ENCODE measurements at regions not wholly inside any gene's neighbourhood (a gene's known extent, or its start where the extent isn't known, plus 50 kb on each side); places are given as distances from the start of the nearest gene placed in this dataset.

DNA sequence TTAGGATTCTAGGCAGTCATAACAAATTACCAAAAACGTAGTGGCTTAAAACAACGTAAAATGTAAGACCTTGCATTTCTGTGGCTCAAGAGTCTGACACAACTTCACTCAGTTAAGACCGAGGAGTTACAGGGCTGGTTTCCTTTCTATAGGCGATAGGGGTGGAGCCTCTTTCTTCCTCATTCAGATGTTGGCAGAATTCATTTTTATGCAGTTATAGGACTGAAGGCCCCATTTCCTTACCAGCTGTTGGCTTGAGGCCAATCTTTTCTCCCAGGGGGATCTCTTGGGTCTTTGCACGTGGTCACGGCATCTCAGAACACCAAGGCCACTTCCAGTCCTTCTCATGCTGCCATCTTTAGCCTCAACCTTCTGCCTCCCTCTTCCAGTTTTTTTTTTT, 145.2 kb downstream of the KCNJ2 start:
- no TSS peak for BruUV-seq (replicated peaks)
- H2AFZ ChIP-seq (ENCODE audit: low read depth, low read length) = no peak overlapping the region
- FAIRE-seq (no peak), DNase-seq (ENCODE audit: low read depth, low spot score) (no peak)
- intact Hi-C loops (cut with micrococcal nuclease) = no loop called here
- H3K9me1 ChIP-seq (replicated peaks; ENCODE audit: control insufficient read depth, extremely low read depth, insufficient read depth, low read length) = no peaks in the 10 kb centered on the region
- no peaks in the 10 kb centered on the region for H3K27me3 ChIP-seq (ENCODE audit: control insufficient read depth in 2 of 2, insufficient read depth in 2 of 2, low read length in 2 of 2)
- H3K9ac ChIP-seq (replicated peaks; ENCODE audit: extremely low read depth, insufficient read depth, low read length) = no peak overlapping the region
- ChIA-PET CTCF (interaction anchor here (1.7 kb wide), 1 partner anchor 238 kb away, joined by 3 read pairs; no protein-coding TSS in a partner anchor), POLR2A (no interaction called here)
- no peak overlapping the region for H3K4me2 ChIP-seq (ENCODE audit: insufficient read depth, low read length)
- no peak for TF ChIP-seq POLR2AphosphoS5 (IDR thresholded peaks at IDR 0.05; ENCODE audit: insufficient read depth, low read depth, low read length)
- TF ChIP-seq MYC (IDR thresholded peaks at IDR 0.05; ENCODE audit: low read depth, low read length) = no peak
- H3K36me3 ChIP-seq (ENCODE audit: control insufficient read depth in 2 of 2, extremely low read depth in 1 of 2, insufficient read depth in 2 of 2, low read length in 2 of 2) = no peaks in the 10 kb centered on the region
- H3K27ac ChIP-seq (ENCODE audit: insufficient read depth, low read depth, low read length) = no peak overlapping the region
- dilution Hi-C loops (cut with MboI; ENCODE audit: extremely low pct_ligation_motif_present, low sequenced_read_pairs) = no loop called here
- H3K9me3 ChIP-seq (replicated peaks; ENCODE audit: control insufficient read depth, insufficient read depth, low read length) = no peaks in the 10 kb centered on the region
- no peak overlapping the region for H3K4me3 ChIP-seq (replicated peaks in 1 of 3; ENCODE audit: insufficient read depth in 1 of 3, low read depth in 1 of 3, low read length in 3 of 3)
- H3K4me1 ChIP-seq (ENCODE audit: control insufficient read depth, extremely low read depth, insufficient read depth, low read length) = peaks cover 2% of the 10 kb centered on the region
- H3K79me2 ChIP-seq (ENCODE audit: control insufficient read depth, insufficient read depth, low read length) = no peaks in the 10 kb centered on the region
- H4K20me1 ChIP-seq (replicated peaks; ENCODE audit: control insufficient read depth, extremely low read depth, insufficient read depth, low read length) = no peaks in the 10 kb centered on the region

DNA sequence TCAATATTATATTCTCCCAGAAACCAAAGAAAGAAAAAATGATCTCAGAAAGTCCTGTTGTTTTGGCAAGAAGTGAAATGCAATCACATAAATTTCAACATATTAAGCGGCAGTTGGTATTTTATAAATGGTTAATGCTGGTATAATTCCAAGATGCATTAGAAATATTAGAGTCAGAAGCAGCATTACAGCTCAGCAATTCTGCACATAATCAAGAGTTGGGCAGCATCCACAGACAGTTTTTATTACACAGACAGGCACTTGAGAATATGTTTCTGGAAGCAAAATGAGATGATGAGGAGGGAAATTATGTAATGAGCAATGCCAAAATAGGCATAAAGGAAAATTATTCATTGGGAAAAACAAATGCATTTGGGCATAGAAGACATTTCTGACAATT, 148.1 kb downstream of the KCNJ2 start:
- DNase-seq (ENCODE audit: low read depth, low spot score) = no peak
- intact Hi-C loops (cut with micrococcal nuclease) (no loop called here), dilution Hi-C loops (cut with MboI; ENCODE audit: extremely low pct_ligation_motif_present, low sequenced_read_pairs) (no loop called here)
- BruUV-seq (replicated peaks) = no TSS peak
- Histone ChIP-seq H2AFZ (ENCODE audit: low read depth, low read length) (no peak overlapping the region), H3K9me1 (replicated peaks; ENCODE audit: control insufficient read depth, extremely low read depth, insufficient read depth, low read length) (no peaks in the 10 kb centered on the region), H3K4me1 (ENCODE audit: control insufficient read depth, extremely low read depth, insufficient read depth, low read length) (peaks cover 2% of the 10 kb centered on the region), H3K27ac (ENCODE audit: insufficient read depth, low read depth, low read length) (no peak overlapping the region), H3K27me3 (ENCODE audit: control insufficient read depth in 2 of 2, insufficient read depth in 2 of 2, low read length in 2 of 2) (no peaks in the 10 kb centered on the region), H3K9me3 (replicated peaks; ENCODE audit: control insufficient read depth, insufficient read depth, low read length) (no peaks in the 10 kb centered on the region), H3K36me3 (ENCODE audit: control insufficient read depth in 2 of 2, extremely low read depth in 1 of 2, insufficient read depth in 2 of 2, low read length in 2 of 2) (no peaks in the 10 kb centered on the region), H3K4me2 (ENCODE audit: insufficient read depth, low read length) (no peak overlapping the region), H3K79me2 (ENCODE audit: control insufficient read depth, insufficient read depth, low read length) (no peaks in the 10 kb centered on the region), H3K9ac (replicated peaks; ENCODE audit: extremely low read depth, insufficient read depth, low read length) (no peak overlapping the region), H3K4me3 (replicated peaks in 1 of 3; ENCODE audit: insufficient read depth in 1 of 3, low read depth in 1 of 3, low read length in 3 of 3) (no peak overlapping the region), H4K20me1 (replicated peaks; ENCODE audit: control insufficient read depth, extremely low read depth, insufficient read depth, low read length) (no peaks in the 10 kb centered on the region)
- FAIRE-seq = no peak
- CTCF ChIA-PET = no interaction called here
- POLR2A ChIA-PET = no interaction called here
- TF ChIP-seq, protein P1, sequence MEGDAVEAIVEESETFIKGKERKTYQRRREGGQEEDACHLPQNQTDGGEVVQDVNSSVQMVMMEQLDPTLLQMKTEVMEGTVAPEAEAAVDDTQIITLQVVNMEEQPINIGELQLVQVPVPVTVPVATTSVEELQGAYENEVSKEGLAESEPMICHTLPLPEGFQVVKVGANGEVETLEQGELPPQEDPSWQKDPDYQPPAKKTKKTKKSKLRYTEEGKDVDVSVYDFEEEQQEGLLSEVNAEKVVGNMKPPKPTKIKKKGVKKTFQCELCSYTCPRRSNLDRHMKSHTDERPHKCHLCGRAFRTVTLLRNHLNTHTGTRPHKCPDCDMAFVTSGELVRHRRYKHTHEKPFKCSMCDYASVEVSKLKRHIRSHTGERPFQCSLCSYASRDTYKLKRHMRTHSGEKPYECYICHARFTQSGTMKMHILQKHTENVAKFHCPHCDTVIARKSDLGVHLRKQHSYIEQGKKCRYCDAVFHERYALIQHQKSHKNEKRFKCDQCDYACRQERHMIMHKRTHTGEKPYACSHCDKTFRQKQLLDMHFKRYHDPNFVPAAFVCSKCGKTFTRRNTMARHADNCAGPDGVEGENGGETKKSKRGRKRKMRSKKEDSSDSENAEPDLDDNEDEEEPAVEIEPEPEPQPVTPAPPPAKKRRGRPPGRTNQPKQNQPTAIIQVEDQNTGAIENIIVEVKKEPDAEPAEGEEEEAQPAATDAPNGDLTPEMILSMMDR (IDR thresholded peaks at IDR 0.05; ENCODE audit: extremely low read depth in 1 of 2, insufficient read depth in 1 of 2, low read depth in 1 of 2, low read length in 2 of 2) = no peak
- TF ChIP-seq POLR2AphosphoS5 (IDR thresholded peaks at IDR 0.05; ENCODE audit: insufficient read depth, low read depth, low read length) (no peak), GATA2 (IDR thresholded peaks at IDR 0.05; ENCODE audit: insufficient read depth, insufficient read length, low read depth, low read length) (no peak), MYC (IDR thresholded peaks at IDR 0.05; ENCODE audit: low read depth, low read length) (no peak), POLR2A (IDR thresholded peaks at IDR 0.05; ENCODE audit: low read depth, low read length) (no peak), JUN (IDR thresholded peaks at IDR 0.05; ENCODE audit: borderline replicate concordance, insufficient read depth, insufficient read length, low read depth) (no peak), EZH2 (IDR thresholded peaks at IDR 0.05; ENCODE audit: borderline replicate concordance, low read depth, low read length, severe bottlenecking) (no peak), FOS (IDR thresholded peaks at IDR 0.05; ENCODE audit: borderline replicate concordance, insufficient read depth, low read length) (no peak)
- TF ChIP-seq, protein P2, sequence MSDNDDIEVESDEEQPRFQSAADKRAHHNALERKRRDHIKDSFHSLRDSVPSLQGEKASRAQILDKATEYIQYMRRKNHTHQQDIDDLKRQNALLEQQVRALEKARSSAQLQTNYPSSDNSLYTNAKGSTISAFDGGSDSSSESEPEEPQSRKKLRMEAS (IDR thresholded peaks at IDR 0.05; ENCODE audit: insufficient read depth, insufficient read length) = no peak

All from endothelial cell of umbilical vein (primary cell).